ENCODE measurements at regions not wholly inside any gene's neighbourhood (a gene's known extent, or its start where the extent isn't known, plus 50 kb on each side); places are given as distances from the start of the nearest gene placed in this dataset.
"Not testable (repeated sequence)": the region's sequence is repeated elsewhere in the genome, so short reads cannot be mapped to it uniquely, and the experiment has no call there.

DNA sequence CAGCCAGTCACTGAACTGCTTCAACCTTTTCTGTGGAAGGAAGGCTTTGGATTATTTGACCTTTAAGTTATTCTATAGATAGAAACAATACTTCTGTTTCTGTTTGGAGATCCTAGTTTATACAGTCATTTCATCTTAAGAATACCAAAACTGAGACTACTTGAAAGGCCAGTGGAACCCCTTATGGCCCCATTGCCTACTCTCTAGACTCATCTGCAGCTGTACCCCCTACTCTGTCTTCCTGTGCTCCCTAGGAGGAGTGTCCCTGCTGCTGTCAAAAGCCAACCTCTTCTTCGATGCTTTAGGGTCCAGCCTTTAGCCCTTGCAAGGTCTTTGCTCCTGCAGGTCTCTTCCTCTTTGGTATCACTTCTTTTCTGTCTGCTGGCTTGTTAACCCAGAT, 169.6 kb downstream of the EDEM1 start:
- no peak for DNase-seq (ENCODE audit: low spot score)

- DNase-seq (ENCODE audit: low spot score) = no peak
Measured at GRCh38 chr3:5358911-5359310, 171.4 kb downstream of the EDEM1 start.

DNA sequence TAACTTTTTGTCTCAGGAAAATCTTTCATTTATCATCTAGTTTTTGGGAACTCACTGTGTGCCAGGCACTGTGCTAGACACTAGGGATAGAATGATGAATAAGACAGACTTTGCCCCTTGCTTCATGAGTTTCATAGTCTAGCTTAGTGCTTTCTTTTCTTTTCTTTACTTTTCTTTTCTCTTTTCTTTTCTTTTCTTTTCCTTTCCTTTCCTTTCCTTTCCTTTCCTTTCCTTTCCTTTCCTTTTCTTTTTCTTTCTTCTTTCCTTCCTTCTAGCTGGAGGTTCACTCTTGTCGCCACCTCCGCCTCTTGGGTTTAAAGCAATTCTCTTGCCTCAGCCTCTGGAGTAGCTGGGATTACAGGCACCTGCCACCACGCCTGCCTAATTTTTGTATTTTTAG, 172.9 kb downstream of the EDEM1 start:
- DNase-seq (ENCODE audit: low spot score) = no peak

DNA sequence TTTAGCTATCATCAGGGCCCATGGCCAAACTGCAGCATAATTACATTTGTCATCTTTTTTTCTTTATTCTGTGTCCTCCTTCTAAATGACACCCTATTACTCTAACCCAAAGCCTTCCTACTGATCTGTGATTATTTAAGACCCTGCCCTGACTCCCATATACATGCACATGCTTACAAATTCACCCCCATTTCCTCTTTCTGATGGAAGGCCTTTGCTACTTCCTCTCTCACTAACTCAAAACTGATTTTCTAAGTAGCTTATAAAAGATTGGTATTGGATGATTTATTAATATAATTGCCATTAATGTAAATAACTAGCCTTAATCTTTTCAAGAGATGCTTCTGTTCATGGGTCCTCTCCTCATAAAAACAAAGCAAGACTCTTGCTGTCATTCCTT, 179.2 kb downstream of the EDEM1 start:
- DNase-seq (ENCODE audit: low spot score) = no peak

GRCh38 chr3:5371555-5371954, 184.0 kb downstream of the EDEM1 start:
- DNase-seq (ENCODE audit: low spot score) = not testable (repeated sequence)

DNA sequence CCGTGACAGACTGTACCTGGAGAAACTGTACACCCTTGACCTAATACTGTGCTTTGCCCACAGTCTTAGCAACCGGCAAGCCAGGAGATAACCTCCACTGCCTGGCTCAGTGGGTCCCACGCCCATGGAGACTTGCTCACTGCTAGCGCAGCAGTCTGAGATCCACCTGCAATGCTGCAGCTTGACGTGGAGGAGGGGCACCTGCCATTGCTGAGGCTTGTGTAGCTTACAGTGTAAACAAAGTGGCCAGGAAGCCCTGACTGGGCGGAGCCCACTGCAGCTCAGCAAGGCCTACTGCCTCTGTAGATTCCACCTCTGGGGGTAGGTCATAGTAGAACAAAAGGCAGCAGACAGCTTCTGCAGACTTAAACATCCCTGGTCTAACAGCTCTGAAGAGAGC, 189.3 kb downstream of the EDEM1 start:
- no peak for DNase-seq (ENCODE audit: low spot score)

- not testable (repeated sequence) for DNase-seq (ENCODE audit: low spot score)
Measured at GRCh38 chr3:5379266-5379665, 191.8 kb downstream of the EDEM1 start.

DNA sequence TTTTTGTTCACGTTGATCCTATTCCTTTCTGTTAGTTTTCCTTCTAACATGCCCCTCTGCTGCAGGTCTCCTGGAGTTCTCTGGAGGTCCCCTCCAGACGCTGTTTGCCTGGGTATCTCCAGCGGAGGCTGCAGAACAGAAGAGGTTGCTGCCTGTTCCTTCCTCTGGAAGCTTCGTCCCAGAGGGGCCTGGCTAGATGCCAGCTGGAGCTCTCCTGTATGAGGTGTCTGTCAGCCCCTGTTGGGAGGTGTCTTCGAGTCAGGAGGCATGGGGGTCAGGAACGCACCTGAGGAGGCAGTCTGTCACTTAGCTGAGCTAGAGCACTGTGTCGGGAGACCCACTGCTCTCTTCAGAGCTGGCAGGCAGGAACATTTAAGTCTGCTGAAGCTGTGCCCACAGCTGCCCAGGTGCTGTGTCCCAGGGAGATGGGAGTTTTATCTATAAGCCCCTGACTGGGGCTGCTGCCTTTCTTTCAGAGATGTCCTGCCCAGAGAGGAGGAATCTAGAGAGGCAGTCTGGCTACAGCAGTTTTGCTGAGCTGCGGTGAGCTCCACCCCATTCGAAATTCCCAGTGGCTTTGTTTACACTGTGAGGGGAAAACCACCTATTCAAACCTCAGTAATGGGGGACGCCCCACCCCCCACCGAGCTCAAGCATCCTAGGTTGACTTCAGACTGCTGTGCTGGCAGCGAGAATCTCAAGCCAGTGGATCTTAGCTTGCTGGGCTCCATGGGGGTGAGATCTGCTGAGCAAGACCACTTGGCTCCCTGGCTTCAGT, 196.2 kb downstream of the EDEM1 start:
- DNase-seq (ENCODE audit: low spot score) = not testable (repeated sequence)

DNA sequence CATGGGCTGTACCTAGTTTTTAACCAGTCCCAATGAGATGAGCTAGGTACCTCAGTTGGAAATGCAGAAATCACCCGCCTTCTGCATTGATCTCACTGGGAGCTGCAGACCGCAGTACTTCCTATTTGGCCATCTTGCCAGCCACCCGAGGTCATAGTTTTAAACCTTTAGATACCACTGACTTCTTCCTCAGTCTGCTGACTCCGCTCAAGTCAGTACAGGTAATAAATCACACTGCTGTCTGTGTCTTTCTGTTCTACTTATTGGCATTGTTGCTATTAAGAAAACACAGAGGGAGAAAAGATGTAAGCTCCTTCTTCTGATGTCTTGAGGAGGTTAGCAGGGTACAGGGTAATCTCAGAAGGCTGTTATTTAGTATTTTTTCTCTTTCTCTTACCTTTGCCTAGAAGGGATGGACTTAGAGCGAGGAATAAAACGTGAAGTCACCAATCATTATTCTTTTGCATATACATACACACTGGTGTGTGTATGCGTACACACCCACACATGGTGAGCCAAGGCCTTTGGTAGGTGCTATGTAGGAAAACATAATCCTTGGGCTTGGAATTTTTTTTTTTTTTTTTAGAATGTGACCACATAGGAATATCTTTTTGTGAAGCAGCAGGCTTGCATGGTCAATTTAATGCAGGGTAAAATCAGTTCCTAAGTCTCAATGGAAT, 197.2 kb downstream of the EDEM1 start:
- no peak for DNase-seq (ENCODE audit: low spot score)

DNA sequence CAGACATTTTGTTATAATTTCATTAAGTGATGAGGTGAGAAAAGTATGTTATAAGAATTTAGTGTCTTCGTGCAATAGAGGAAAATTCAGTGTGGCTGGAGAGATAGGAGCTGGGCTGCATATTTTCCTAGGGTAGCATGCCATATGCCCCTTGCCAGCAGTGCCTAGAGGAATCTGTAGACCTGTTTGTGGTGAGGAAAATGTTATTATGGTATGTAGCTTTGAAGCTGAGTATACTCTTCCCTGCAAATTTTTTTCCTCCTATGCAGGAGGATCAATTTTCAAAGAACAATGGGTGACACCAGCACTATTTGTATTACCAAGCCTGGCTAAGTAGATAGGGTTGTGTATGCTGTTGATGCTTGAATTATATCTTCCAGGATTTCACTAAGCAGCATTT, 200.6 kb downstream of the EDEM1 start:
- no peak for DNase-seq (ENCODE audit: low spot score)

DNA sequence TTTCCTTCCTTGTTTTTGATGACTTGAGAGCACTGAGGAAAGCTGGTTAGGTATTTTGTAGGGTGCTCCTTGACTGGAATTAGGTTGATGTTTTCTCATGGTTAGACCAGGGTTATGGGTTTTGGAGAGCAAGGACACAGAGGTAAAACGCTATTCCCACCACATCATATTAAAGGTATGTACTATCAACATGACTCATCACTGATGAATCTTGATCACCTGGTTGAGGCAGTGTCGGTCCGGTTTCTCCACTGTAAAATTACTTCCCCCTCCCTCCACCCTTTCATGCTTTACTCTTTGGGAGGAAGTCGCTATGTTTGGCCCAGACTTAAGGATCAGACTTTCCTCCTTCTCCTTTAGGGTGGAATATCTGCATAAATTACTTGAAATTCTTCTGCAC, 201.6 kb downstream of the EDEM1 start:
- DNase-seq (ENCODE audit: low spot score) = no peak

DNA sequence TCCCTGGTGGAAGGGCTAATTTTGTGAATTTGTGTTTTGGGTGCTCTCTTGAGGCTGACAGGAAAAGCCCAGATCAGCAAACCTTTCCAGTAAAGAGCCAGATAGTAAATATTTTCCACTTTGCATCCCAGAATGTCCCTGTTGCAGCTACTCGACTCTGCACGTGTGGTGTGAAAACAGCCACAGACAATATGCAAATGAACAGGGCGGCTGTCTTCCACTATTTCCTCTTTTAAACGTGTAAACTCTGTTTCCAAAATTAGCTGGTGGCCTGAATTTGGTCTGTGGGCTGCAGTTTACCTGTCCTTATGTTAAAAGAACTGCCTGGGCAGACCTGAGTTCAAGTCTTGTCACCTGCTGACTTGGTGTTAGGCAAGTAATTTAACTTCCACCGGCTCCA, 202.7 kb downstream of the EDEM1 start:
- DNase-seq (ENCODE audit: low spot score) = no peak

GRCh38 chr3:5390936-5391625, 203.6 kb downstream of the EDEM1 start:
- no peak for DNase-seq (ENCODE audit: low spot score)

DNA sequence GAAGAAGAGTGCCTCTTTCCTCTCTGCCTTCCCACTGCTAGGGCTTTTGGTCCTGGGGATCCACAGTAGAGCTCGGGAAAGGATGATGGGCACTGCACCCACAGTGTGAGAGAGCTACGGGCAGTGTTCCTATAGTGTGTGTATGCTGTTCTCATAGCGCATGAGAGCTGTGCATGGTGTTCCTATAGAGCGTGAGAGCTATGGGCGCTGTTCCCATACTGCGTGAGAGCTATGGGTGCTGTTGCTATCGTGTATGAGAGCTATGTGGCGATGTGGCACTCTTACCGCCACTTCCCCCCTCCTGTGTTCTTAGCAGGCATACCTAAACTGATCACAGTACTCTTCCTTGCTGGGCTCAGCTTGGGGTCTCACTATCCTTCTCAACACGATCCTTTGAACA, 213.5 kb downstream of the EDEM1 start:
- DNase-seq (ENCODE audit: low spot score) = no peak

GRCh38 chr3:5404718-5405117, 217.2 kb downstream of the EDEM1 start:
- DNase-seq (ENCODE audit: low spot score) = no peak

- no peak for DNase-seq (ENCODE audit: low spot score)
Measured at GRCh38 chr3:5411786-5412185, 224.3 kb downstream of the EDEM1 start.

GRCh38 chr3:5423076-5423475, 235.6 kb downstream of the EDEM1 start:
- DNase-seq (ENCODE audit: low spot score) = no peak

GRCh38 chr3:5423523-5423922, 236.0 kb downstream of the EDEM1 start:
- no peak for DNase-seq (ENCODE audit: low spot score)

DNA sequence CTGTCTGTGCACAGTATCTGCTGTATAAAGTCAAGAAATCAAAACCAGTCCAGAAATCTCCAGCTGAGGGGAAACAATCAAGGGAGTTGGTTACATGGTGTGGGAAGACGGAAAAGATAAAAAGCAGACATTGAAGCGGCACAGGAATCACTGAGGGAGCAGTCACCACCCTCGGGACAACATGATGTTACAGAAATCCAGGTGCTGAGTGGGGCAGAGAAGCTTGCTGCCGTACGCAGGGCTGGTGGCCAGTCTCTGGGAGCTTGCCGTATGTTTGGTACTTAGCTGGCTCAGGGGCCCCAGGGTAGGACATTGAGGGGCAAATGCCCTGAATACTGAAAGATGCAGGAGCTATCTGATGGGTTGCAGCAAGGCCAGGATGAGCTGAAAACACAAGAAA, 237.9 kb downstream of the EDEM1 start:
- DNase-seq (ENCODE audit: low spot score) = no peak

- peak; percentile 51 for DNase-seq (ENCODE audit: low spot score)
Measured at GRCh38 chr3:5426094-5426883, 238.8 kb downstream of the EDEM1 start.

DNA sequence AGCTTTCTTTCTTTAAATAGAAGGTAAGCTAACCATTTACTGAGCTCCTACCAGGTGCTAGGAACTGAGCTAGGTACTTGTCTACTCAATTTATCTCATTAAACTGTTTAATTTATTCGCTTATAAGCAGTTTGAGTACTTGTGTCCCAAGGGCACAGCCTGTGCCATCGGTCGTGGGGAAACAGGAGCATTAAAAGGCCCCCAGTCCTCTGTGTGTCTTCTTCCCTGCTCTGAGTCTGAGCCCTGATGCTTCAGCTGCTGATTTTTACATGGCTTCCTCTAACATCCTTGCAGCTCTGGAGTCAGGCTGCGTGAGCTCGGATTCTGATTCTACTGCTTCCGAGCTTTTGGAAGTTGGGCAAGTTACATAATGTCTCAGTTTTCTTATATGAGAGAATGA, 239.5 kb downstream of the EDEM1 start:
- DNase-seq (ENCODE audit: low spot score) = no peak

- no peak for DNase-seq (ENCODE audit: low spot score)
Measured at GRCh38 chr3:5427938-5428337, 240.4 kb downstream of the EDEM1 start.

All from CD4-positive, alpha-beta T cell treated with Interleukin-2 at 100 ng/mL for 4 hours (primary cell).